Activated CD4-positive, CD25-positive, alpha-beta regulatory T cell (primary cell): ENCODE measurements at regions not wholly inside any gene's neighbourhood (a gene's known extent, or its start where the extent isn't known, plus 50 kb on each side); places are given as distances from the start of the nearest gene placed in this dataset.

ENCODE experiments used
- DNase-seq, 4 experiments: peaks; one replicate each; lab custom pipeline; 2025; lab: John Stamatoyannopoulos, UW

DNA sequence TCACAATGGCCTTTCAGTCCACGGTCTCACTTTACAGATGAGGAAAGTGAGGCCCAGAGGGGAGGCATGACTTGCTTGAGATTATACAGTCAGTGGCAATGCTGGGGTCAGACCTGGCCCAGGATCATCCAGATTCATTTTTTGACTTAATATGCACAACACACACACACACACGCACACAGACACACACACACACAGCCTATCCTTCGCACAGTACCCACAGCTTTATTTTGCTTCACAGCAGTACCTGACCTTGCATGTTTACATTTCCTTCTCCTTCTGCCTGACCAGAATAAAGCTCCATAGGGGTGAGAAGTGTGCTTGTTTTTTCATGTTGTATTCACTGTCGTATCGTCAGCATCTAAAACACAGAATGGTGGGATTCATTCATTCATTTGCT is 79.8 kb downstream of the VEGFA start:
- DNase-seq = no peak

DNA sequence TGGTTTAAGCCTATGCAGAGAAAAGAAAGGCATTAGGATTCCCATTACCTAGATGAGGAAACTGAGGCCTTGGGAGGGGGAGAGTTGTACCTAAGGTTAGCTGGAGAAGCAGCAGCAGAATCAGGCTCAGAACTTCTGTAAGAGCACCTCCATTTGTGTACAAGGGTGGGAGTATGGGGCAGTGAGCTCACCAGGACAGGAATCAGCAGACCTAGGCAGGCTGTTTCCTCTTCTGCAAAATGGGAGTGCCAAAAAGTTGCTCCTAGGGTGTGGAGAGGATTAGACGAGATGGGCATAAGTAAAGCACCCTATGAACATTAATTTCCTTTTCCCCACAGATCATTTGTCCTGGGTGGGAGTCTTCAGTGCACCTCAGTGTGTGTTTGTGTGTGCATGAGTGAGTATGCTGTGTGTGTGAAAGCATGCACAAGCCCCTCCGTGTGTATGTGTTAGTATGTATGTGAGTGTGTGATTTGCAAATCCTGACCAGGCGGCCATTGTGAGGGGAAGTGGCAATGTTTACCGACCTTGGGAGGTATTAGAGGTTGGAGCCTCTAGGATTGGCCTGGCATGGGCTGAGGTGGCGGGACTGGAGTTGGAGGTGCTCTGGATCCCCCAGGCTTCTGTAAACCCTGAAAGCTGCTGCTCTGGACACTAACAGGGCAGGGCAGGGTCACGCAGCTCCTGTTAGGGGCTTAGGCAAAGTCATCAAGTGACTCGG is 78.8 kb downstream of the VEGFA start:
- DNase-seq = no peak

DNA sequence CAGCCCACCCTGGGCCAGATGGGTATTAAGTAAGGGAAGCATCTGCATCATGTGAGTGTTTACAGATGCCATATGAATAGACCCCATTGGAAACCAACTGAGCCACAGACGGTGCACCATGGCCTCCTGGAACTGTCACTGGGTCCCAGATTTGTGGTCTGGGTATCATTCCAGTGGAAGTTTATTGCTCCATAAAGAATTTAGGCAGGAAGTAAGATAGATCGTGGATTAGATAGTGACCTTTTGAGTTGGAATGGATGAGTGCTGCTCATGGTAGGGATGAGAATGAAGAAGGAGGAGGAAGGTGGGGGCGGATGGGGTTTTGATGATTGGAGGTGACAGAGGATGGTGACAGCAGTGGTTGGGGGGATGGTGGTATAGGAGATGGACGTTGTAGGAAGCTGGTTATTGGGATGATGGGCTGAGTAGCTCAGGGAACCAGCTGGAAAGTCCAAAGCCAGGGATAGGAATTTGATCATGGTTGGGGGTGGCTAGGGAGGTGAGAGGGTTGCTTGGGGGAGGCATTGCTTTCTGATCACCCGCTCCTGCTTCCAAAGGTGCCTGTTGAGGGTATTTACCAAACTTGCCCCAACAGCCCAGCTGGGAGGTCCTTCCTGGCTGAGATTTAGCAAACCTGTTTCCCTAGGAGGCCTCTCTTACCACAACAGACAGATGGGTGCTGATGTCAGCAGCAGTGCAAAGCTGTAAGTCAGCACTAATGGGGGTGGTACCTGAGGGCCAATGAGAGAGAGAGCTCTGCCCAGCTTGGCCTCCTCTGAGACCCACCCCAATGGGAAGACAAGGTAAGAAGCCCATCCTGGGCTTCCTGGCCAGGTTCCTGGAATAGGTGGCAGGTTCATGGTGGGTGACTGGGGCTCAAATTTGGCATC is 78.0 kb downstream of the VEGFA start:
- DNase-seq = no peak

DNA sequence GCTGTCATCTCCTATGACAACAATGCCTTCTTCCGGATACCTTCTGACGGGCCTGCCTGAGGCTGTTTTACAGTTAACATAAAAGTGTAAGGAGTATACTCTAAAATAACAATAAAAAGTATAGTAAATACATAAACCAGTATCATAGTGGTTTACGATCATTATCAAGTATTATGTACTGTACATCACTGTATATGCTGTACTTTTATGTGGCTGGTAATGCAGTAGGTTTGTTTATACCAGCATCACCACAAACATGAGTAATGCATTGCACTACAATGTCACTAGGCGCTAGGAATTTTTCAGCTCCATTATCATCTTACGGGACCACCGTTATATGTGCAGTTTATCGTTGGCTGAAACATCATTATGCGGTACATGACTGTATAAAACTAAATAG is 76.5 kb downstream of the VEGFA start:
- DNase-seq = no peak

DNA sequence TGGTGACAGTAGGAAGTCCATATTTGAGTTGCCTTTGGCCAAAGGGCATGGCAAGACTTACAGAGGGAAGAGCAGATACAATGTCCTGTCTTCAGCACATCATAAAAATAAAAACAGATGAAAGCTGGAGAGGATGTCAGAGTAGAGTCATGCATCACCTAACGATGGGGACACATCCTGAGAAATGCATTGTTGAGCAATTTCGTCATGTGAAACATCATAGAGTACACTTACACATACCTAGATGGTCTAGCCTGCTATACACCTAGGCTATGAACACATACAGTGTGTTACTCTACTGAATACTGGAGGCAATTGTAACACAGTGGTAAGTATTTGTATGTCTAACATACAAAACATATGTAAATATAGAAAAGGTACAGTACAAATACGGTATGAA is 75.6 kb downstream of the VEGFA start:
- DNase-seq = no peak

DNA sequence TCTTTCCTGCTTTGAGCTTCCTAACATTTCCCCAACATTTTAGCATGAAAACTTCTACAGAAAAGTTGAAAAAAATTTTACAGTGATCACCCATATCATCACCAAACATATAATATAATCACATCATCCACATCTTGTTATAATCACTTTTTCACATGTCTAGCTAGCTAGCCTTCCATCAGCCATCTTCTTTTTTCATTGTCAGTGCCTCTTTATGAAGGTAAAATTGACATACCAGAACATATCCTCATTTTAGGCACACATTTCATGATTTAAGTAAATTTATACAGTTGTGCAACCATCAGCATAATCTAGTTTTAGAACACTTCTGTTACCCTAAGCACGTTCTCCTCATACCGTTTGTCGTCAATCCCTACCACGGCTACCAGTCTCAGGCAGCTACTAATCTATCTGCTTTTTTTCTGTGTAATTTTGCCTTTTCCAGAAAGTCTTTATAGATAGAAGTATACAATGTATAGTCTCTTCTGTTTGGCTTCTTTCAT is 73.7 kb downstream of the VEGFA start:
- no peak for DNase-seq

DNA sequence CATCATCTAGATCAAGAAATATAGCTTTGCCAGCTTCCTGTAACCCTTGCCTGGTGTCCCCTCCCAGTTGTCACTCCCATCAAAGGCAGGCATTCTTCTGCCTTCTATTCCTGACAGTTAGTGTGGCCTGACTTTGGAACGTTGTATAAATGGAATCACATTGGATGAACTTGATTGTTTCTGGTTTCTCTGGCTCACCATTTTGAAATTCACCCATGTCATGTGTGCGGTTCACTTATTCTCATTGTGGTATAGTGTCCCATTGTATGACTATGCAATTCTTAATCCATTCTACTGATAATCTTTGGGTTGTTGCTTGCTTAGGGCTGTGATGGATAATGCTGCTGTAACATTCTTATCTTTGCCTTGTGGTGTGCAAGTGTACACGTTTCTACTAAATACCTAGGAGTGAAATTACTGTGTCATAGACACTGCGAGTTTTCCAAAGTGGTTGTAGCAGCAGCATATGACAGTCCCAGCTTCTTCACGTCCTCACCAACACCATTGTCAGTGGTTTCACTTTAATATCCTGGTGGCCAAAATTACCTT is 73.2 kb downstream of the VEGFA start:
- no peak for DNase-seq

DNA sequence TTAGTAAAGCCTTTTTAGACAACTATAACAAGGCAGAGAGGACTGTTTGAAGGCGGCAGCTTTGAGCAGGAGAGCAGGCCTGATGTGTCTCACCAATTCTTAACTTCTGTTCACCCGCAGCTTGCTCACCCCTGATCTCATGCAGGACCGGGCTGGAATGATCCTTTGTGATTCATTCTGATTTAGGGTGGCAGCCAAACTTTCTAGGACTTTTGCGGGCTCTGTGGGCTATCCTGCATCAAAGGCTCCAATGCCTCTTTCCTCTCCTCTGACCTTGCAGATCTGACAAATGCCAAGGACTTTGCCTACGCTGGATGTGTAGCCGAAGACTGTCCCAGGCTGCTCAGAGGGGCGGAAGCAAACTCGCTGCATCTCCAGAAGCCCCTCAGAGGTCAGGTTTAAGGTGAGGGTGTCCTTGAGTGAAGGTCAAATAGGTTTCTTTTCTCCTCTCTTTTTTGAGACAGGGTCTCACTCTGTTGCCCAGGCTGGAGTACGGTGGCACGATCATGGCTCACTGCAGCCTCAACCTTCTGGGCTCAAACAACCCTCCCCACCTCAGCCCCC is 72.3 kb downstream of the VEGFA start:
- DNase-seq = no peak

DNA sequence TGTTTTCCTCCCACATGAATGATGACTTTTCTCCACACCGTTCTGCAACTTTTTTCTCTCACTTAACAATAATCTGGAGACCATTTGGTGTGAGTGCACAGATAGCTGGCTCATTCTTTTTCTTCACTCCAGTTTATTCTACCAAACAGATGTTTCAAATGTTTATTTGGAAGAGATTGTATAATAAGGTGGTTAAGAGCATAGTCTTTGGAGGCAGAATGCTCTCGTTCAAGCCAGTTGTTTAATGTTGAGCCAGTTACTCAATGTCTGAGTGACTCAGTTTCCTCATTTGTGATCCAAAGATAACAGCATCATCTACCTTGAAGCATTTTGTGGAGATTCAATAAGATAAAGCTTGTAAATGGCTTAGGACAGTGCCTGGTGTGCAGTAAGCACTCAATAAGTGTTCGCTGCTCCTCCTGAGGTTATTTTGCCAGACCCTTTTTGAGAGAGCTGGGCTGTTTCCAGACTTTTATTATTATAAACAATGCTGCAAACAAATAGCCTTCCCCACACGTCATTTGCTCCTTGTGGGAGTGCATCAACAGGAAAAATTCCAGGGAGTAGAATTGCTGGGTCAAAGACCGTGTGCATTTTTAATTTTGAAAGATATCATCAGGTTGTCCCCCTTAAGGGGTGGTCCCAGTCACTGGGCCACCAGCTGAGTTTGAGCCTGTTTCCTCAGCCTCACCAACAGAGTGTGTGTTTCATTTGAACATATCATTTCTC is 70.6 kb downstream of the VEGFA start:
- DNase-seq = no peak

DNA sequence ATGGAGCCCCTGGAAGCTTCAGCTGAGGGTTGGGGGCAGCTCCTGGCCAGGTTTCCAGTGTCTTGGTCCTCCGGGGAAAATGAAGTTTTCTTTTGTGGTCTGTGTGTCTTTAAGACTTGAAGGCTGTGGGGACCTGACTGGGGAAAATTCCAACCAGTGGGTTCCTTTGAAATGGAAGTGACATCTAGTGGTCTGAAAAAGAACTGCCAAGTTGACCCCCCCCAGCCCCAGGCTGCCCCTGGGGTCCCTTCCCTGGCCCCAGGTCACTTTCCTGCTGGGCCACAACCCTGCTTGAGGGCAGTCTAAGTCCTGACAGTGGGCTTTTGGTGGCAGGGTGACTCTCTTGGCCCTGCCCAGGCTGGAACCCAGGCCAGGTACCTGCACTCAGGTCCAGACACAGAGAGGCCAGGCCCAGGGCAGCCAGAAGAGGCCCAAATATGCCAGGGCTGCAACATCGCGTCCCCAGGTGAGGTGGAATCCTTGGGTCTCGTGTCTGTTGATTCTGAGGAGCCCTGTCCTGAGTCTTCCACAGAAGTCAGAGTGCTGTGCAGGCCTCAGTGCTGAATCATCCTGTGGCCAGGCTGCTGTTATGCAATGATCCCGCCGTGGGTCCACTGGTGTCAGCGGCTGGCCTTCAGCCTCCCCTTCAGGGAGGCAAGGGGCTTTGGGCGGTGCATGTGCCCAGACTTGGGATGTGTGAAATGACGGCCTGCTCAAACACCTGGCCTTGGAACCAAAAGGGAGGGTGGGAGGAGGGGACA is 68.4 kb downstream of the VEGFA start:
- no peak for DNase-seq

DNA sequence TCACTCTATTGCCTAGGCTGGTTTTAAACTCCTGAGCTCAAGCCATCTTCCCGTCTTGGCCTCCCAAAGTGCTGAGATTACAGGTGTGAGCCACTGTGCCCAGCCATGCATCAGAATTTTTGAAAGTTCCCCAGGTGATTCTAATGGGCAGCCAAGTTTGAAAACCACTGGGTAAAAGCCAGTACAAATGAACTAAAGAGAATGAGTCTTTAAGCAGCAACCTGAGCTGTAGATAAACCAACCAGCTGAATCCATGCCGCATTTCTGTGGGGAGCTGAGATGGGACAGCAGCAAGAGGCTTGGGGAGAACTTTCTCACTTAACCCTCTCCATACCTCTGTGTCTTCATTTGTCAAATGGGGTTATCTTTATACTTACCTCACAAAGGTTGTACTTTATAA is 67.5 kb downstream of the VEGFA start:
- no peak for DNase-seq

DNA sequence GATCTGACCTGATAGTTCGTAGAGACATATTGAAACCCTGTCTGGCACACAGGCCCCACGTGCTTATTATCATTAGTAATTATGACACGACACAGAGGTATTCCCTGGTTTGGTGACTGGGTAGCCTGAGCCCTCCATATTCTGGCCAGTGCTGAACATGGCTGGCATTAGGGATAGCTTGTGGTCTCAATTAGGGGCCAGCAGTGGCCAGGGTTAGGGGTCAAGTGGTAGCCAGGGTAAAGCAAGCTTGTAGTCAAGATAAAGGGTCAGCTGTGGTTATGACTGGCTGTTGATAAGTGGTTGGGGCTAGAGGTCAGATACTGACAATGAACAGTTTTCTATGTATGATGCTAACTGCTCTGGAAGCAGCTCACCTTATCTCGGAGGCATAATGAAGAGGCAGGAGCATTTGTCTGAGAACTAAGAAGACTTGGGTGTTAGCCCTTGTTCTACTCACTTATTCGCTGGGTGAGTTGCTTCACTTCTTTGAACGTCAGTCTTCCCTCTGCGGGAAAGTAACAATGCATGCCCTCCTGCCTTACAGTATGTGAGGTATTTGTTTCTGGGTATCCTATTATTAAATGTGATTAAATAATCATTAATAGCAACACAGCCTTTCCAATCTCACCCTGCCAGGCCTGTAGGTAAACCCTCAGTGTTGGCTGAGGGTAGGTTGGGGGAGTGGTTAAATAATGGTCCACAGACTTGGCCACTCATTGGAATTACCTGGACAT is 66.7 kb downstream of the VEGFA start:
- DNase-seq = no peak
